Tibial nerve (tissue), 4 donors: ENCODE measurements at regions not wholly inside any gene's neighbourhood (a gene's known extent, or its start where the extent isn't known, plus 50 kb on each side); places are given as distances from the start of the nearest gene placed in this dataset.

Experiments used
- DNase-seq, 2 donors: peaks; one replicate each; pipeline ENCODE4 v3.0.0-alpha.2; 2019; ENCODE audit warnings: low spot score in 2 of 2
- H3K27ac ChIP-seq, 4 donors: fragments of 200-600 bp; sonication (generic) in 3 of 4; one replicate each; pipeline ENCODE4 v1.5.1; 2017 to 2019; ENCODE audit warnings: mild to moderate bottlenecking in 1 of 4
- H3K27me3 ChIP-seq, 2 donors: fragments of 200-600 bp; sonication (generic) in 1 of 2; one replicate each; pipeline versions ENCODE4 v1.5.1 to v1.6.0; 2017 to 2019
- H3K36me3 ChIP-seq, 3 donors: fragments of 200-600 bp; sonication (generic); one replicate each; pipeline ENCODE4 v1.5.1; 2018 to 2019
- H3K4me1 ChIP-seq, 4 donors: fragments of 200-600 bp; sonication (generic) in 3 of 4; one replicate each; pipeline ENCODE4 v1.5.1; 2017 to 2019
- H3K4me3 ChIP-seq, 4 donors: fragments of 200-600 bp; sonication (generic) in 3 of 4; one replicate each; pipeline ENCODE4 v1.5.1; 2017 to 2019; ENCODE audit warnings: mild to moderate bottlenecking in 1 of 4, moderate library complexity in 1 of 4
- H3K9me3 ChIP-seq, 4 donors: fragments of 200-600 bp; sonication (generic) in 3 of 4; one replicate each; pipeline ENCODE4 v1.5.1; 2017 to 2019
- EP300 ChIP-seq, 2 donors: sonication (generic); formaldehyde crosslinking; IDR thresholded peaks; one replicate each; pipeline ENCODE4 v1.6.1; 2017; ENCODE audit warnings: antibody characterized with exemption in 2 of 2, mild to moderate bottlenecking in 1 of 2
- POLR2A ChIP-seq, 2 donors: fragments of 450-650 bp; IDR thresholded peaks; one replicate each; pipeline ENCODE4 v1.6.1; 2017; ENCODE audit warnings: antibody characterized with exemption in 2 of 2, mild to moderate bottlenecking in 2 of 2, moderate library complexity in 2 of 2
- WGBS, 2 donors: methylation state at CpG; one replicate each; pipeline ENCODE4 v1.1.5; 2018; 5-methylcytosine and 5-hydroxymethylcytosine counted together
- TF ChIP-seq, protein P1 (sequence below), 5 experiments: fragments of 200-600 bp in 3 of 5; fragments of 450-650 bp in 2 of 5; sonication (generic) in 3 of 5; IDR thresholded peaks; one replicate each; pipeline ENCODE4 v1.5.1; 2016 to 2019; ENCODE audit warnings: antibody characterized with exemption in 5 of 5, mild to moderate bottlenecking in 3 of 5, moderate library complexity in 2 of 5

DNA sequence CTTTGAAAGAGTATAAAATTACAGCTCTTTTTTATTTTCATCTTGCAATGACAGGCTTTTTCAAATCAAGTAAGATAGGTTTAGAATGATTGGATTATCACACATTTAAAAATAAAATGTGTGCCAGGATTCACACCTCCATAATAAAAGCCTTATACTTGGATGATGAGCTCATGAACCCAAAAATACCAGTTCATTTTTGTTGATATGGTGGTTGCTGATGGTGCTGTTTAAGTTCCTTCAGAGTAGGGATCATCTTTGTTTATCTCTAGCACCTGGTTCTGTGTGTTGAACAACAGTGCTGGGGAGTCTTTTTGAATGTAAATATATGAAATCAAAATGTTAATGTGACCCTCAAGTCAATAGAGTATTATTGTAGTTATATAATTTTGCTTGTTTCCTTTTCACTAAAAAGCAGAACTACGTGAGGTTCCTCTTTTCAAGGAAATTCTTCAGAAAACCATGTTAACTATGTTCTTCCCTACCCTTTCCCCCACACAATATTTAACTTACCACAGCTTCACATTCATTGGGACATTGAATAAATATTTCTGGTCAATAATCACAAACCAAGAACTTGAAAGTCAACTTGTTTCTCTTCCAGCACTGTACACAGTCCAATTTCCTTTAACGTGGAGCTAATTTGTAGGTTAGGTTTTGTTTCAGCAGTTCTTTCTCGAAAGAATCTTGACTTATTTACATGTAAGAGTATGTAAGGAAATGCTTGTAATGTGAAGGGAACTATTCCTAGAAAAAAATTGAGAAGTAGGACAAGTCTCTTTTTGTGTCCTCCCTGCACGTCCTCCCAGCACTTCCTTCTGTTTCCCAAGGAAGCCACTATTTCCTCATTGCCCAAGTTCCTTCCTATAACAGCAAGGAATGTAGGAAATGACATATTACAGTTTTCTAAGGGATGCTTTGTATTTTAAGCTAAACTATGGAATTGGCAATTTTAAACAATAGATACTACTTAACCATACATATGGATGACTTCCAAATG lies 945.9 kb upstream of the CITED2 start:
- peak overlapping the region in 2 of 4 donors; percentile 32 to 42 for H3K27ac ChIP-seq
- 22% methylated on average over 4 of the region's 4 CpGs for WGBS, 2 donors

DNA sequence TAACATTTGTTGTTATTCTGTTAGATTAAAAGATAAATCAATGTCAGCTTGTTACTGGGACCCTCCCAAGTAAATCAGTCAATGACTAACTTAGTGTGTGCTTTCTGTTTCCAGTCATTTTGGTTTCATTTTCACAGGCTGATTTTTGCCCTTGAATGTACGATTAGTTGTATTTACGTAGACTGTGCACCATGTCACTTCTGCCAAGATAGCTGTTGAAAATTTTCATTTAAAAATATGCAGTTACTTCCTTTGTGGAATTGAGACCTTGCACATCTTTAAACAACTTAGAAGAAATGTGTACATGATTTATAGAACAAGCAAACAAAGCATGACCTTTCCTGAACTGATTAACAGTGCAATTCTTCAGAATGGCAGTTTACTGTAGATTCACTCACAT lies 944.8 kb upstream of the CITED2 start:
- 10 to 17% methylated on average over 2 of the region's 2 CpGs for WGBS, 2 donors
- no peak for DNase-seq
- H3K27ac ChIP-seq: peak overlapping the region in 1 of 4 donors; percentile 60
- H3K4me1 ChIP-seq: peaks cover 0 to 25% (median 18%) of the 10 kb centered on the region in 4 donors
- H3K9me3 ChIP-seq: no peaks in the 10 kb centered on the region
- H3K36me3 ChIP-seq: no peaks in the 10 kb centered on the region
- H3K27me3 ChIP-seq: no peaks in the 10 kb centered on the region
- TF ChIP-seq, protein P1, sequence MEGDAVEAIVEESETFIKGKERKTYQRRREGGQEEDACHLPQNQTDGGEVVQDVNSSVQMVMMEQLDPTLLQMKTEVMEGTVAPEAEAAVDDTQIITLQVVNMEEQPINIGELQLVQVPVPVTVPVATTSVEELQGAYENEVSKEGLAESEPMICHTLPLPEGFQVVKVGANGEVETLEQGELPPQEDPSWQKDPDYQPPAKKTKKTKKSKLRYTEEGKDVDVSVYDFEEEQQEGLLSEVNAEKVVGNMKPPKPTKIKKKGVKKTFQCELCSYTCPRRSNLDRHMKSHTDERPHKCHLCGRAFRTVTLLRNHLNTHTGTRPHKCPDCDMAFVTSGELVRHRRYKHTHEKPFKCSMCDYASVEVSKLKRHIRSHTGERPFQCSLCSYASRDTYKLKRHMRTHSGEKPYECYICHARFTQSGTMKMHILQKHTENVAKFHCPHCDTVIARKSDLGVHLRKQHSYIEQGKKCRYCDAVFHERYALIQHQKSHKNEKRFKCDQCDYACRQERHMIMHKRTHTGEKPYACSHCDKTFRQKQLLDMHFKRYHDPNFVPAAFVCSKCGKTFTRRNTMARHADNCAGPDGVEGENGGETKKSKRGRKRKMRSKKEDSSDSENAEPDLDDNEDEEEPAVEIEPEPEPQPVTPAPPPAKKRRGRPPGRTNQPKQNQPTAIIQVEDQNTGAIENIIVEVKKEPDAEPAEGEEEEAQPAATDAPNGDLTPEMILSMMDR (IDR thresholded peaks at IDR 0.05): no peak
- no peak for TF ChIP-seq EP300 (IDR thresholded peaks at IDR 0.05)
- TF ChIP-seq POLR2A (IDR thresholded peaks at IDR 0.05): no peak
- H3K4me3 ChIP-seq: peak overlapping the region in 1 of 4 donors; percentile 13

More for the DNA sequence above, 945.9 kb upstream of the CITED2 start:
- DNase-seq: peak in 1 of 2 donors; percentile 11
- TF ChIP-seq, protein P1 (IDR thresholded peaks at IDR 0.05): no peak
- peak in 1 of 2 donors; percentile 72 for TF ChIP-seq EP300 (IDR thresholded peaks at IDR 0.05)
- Histone ChIP-seq H3K27me3 (no peaks in the 10 kb centered on the region), H3K4me3 (no peak overlapping the region), H3K9me3 (no peaks in the 10 kb centered on the region), H3K4me1 (peaks cover 0 to 25% (median 18%) of the 10 kb centered on the region in 4 donors), H3K36me3 (no peaks in the 10 kb centered on the region)

DNA sequence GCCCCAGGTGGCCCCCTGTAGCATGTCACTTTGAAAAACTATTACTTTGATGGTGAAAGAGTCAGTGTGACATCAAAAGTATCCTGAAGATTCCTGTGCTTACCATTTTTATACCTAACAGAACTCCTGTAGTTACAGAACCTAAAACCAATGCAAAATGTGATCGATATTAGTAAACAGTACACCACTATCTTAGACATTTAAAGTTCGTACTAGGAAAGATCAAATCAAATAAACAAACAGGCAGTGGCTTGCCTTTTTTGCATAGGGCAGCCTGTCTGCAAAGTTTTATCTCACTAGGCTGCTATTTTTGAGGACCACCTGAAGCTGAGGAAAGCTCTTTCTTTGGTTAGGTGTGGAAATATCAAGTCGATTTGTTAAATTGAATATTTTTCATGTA lies 944.0 kb upstream of the CITED2 start:
- no peak overlapping the region for H3K4me3 ChIP-seq
- WGBS, 2 donors: 93 to 94% methylated on average over 3 of the region's 3 CpGs
- DNase-seq: no peak
- no peak overlapping the region for H3K27ac ChIP-seq
- TF ChIP-seq, protein P1 (IDR thresholded peaks at IDR 0.05): no peak
- TF ChIP-seq EP300 (IDR thresholded peaks at IDR 0.05): no peak
- TF ChIP-seq POLR2A (IDR thresholded peaks at IDR 0.05): no peak
- H3K9me3 ChIP-seq: peaks cover 0 to 2% (median 0%) of the 10 kb centered on the region in 4 donors
- peaks cover 0 to 25% (median 18%) of the 10 kb centered on the region in 4 donors for H3K4me1 ChIP-seq
- H3K27me3 ChIP-seq: no peaks in the 10 kb centered on the region
- no peaks in the 10 kb centered on the region for H3K36me3 ChIP-seq

DNA sequence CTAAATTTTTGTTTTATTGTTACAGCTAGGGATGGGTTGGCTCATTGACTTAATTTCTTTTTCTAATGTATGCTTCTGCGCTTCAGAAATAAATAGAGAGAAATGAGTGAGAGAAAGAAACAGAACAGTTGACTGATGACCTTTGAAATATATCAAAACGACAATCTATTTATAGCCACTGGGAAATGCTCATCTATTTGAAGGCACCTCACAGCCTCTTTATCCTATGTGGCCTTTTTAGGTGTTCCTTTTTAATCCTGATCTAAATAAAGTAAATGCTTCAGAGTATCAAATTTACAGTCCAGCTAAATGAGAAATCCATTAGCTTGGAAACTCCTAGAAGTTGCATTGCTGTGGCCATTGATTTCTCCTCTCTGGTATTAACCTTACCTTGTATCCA lies 943.5 kb upstream of the CITED2 start:
- no peak for DNase-seq
- H3K4me3 ChIP-seq: no peak overlapping the region
- 74 to 77% methylated on average over 2 of the region's 2 CpGs for WGBS, 2 donors

More for the DNA sequence above, 943.5 kb upstream of the CITED2 start:
- H3K9me3 ChIP-seq: peaks cover 0 to 7% (median 0%) of the 10 kb centered on the region in 4 donors
- no peak overlapping the region for H3K27ac ChIP-seq
- TF ChIP-seq EP300 (IDR thresholded peaks at IDR 0.05) (no peak), POLR2A (IDR thresholded peaks at IDR 0.05) (no peak)
- TF ChIP-seq, protein P1 (IDR thresholded peaks at IDR 0.05): no peak
- no peaks in the 10 kb centered on the region for H3K27me3 ChIP-seq
- H3K4me1 ChIP-seq: peaks cover 0 to 25% (median 18%) of the 10 kb centered on the region in 4 donors
- no peaks in the 10 kb centered on the region for H3K36me3 ChIP-seq
